ENCODE measurements at regions not wholly inside any gene's neighbourhood (a gene's known extent, or its start where the extent isn't known, plus 50 kb on each side); places are given as distances from the start of the nearest gene placed in this dataset.

GRCh38 chr2:78682781-78683180 lies 342.7 kb upstream of the REG3G start:
- no peak for TF ChIP-seq CTCF (IDR thresholded peaks at IDR 0.05; ENCODE audit: low read depth, low read length)
- TF ChIP-seq MAX (IDR thresholded peaks at IDR 0.05; ENCODE audit: low read depth, low read length): no peak
- TF ChIP-seq POLR2A (IDR thresholded peaks at IDR 0.05; ENCODE audit: extremely low read depth, insufficient read length): no peak

All from NB4 (cell line).